GM12891 (cell line): ENCODE measurements at regions not wholly inside any gene's neighbourhood (a gene's known extent, or its start where the extent isn't known, plus 50 kb on each side); places are given as distances from the start of the nearest gene placed in this dataset.

Experiments used
- POLR2AphosphoS5 ChIP-seq: IDR thresholded peaks from 2 replicates; pipeline ENCODE4 v1.6.1; 2011; ENCODE audit warnings: low read depth, low read length, control low read depth
- TAF1 ChIP-seq: IDR thresholded peaks from 2 replicates; pipeline ENCODE4 v1.6.1; 2011; ENCODE audit warnings: low read depth, low read length, control low read depth

GRCh38 chr20:19820555-19821211, 62.6 kb downstream of the RIN2 start:
- TF ChIP-seq TAF1, result no peak
- no peak for TF ChIP-seq POLR2AphosphoS5
